ENCODE measurements at regions not wholly inside any gene's neighbourhood (a gene's known extent, or its start where the extent isn't known, plus 50 kb on each side); places are given as distances from the start of the nearest gene placed in this dataset.

DNA sequence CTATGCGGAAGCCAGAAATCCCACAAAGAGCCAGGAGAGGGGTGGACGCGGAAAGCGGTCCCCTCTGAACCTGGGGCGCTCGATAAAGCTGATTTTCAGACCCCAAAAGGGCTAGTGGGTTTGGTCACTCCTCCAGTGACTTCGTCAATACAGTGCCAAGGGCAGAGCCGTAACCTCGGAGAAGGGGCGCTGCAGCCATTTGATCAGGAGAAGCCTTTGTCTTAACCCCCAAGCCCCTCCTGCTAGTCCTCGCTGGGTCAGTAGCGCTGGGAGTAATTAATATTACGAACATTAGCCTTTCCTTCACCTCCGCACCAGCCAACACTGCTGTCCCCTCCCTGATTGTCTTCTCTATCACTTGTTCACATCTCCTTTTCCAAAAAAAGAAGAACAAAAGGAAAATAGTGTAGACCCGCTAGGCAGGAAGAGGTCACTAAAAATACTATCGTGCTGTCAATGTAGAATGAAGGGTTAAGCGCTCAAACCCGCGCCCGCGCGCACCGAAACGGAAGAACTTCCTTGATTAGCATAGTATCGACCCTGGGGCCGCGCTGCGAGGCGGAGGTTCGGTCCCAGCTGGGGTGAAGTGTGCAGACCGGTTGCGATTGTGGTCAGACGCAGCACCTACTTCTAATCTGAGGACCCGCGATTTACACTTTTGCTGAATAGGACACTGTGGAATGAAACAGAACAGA lies 63.2 kb upstream of the MAPRE2 start:
- Histone ChIP-seq H3K36me3 (ENCODE audit: insufficient read depth, insufficient read length, low read length) (no peaks in the 10 kb centered on the region), H3K27me3 (ENCODE audit: insufficient read depth, insufficient read length) (peaks cover 54% of the 10 kb centered on the region), H3K9me3 (ENCODE audit: insufficient read depth, low read length) (no peaks in the 10 kb centered on the region), H3K4me1 (ENCODE audit: insufficient read depth, insufficient read length) (no peaks in the 10 kb centered on the region), H3K9ac (ENCODE audit: insufficient read length, low read depth) (peak overlapping the region; percentile 42), H3K4me3 (ENCODE audit: insufficient read length, low read depth) (peak overlapping the region; percentile 65)
- TF ChIP-seq ZNF274 (IDR thresholded peaks at IDR 0.05; ENCODE audit: low read depth, low read length): no peak
- no peak for TF ChIP-seq YY1 (IDR thresholded peaks at IDR 0.05; ENCODE audit: insufficient read depth, insufficient read length)
- TF ChIP-seq SUZ12 (IDR thresholded peaks at IDR 0.05; ENCODE audit: extremely low read depth, insufficient read depth, insufficient read length): no peak
- DNase-seq (ENCODE audit: low read depth, low spot score): no peak

DNA sequence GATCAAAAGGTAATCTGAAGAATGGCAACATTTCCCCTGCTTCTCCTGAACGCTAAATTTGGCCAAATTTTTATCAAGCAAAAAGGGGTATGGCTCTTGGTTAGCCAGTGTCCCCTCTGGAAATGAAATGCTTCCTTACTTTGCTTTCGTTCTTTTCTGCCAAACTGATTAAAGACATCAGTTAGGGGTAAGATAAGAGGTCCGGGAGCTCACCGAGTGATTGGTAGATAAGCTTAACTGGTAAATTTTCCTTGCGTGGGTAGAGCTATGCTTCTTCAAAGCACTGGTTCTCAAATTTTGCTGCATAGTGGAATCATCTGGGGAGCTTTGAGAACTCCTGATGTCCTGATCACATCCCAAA lies 62.7 kb upstream of the MAPRE2 start:
- DNase-seq (ENCODE audit: low read depth, low spot score): no peak
- no peaks in the 10 kb centered on the region for H3K9me3 ChIP-seq (ENCODE audit: insufficient read depth, low read length)
- TF ChIP-seq SUZ12 (IDR thresholded peaks at IDR 0.05; ENCODE audit: extremely low read depth, insufficient read depth, insufficient read length): no peak
- TF ChIP-seq ZNF274 (IDR thresholded peaks at IDR 0.05; ENCODE audit: low read depth, low read length): no peak
- no peak for TF ChIP-seq YY1 (IDR thresholded peaks at IDR 0.05; ENCODE audit: insufficient read depth, insufficient read length)
- no peaks in the 10 kb centered on the region for H3K36me3 ChIP-seq (ENCODE audit: insufficient read depth, insufficient read length, low read length)
- H3K4me1 ChIP-seq (ENCODE audit: insufficient read depth, insufficient read length): no peaks in the 10 kb centered on the region
- peaks cover 54% of the 10 kb centered on the region for H3K27me3 ChIP-seq (ENCODE audit: insufficient read depth, insufficient read length)
- H3K4me3 ChIP-seq (ENCODE audit: insufficient read length, low read depth): peak overlapping the region; percentile 65
- H3K9ac ChIP-seq (ENCODE audit: insufficient read length, low read depth): peak overlapping the region; percentile 42

DNA sequence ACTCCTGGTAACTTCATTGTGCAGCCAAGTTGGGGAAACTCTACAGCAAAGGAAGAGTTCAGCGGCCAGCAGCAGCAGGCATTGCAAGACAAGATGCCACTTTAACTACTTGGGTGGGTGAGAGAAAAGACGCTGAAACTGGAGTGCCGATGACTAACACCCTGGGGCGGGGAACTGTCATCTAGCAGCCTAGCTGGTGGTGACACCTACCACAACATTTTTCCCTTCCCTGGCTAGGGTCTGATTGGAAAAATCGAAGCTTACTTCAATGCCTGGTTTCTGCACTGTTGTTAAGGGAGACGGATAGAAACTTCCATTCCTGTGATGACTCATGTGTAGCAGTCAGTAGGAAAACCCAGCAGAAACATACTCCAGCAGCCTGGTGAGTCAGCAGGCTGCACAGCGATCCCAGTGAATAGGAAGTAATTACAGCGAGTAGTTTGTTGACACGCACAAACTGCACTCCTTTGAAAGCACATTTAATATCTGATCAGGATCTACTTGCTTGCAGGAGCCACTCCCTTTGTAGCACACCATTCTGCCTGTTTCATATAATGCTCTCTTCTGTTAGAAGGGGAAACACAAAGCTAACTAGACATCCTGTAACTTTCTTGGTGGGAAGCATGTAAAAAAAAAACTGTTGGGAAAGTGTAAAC lies 62.1 kb upstream of the MAPRE2 start:
- peak; percentile 23 for DNase-seq (ENCODE audit: low read depth, low spot score)
- TF ChIP-seq ZNF274 (IDR thresholded peaks at IDR 0.05; ENCODE audit: low read depth, low read length) (no peak), YY1 (IDR thresholded peaks at IDR 0.05; ENCODE audit: insufficient read depth, insufficient read length) (no peak), SUZ12 (IDR thresholded peaks at IDR 0.05; ENCODE audit: extremely low read depth, insufficient read depth, insufficient read length) (no peak)
- H3K4me1 ChIP-seq (ENCODE audit: insufficient read depth, insufficient read length): no peaks in the 10 kb centered on the region
- H3K4me3 ChIP-seq (ENCODE audit: insufficient read length, low read depth): peak overlapping the region; percentile 65
- H3K9me3 ChIP-seq (ENCODE audit: insufficient read depth, low read length): no peaks in the 10 kb centered on the region
- peaks cover 54% of the 10 kb centered on the region for H3K27me3 ChIP-seq (ENCODE audit: insufficient read depth, insufficient read length)
- no peaks in the 10 kb centered on the region for H3K36me3 ChIP-seq (ENCODE audit: insufficient read depth, insufficient read length, low read length)
- peak overlapping the region; percentile 1 for H3K9ac ChIP-seq (ENCODE audit: insufficient read length, low read depth)

DNA sequence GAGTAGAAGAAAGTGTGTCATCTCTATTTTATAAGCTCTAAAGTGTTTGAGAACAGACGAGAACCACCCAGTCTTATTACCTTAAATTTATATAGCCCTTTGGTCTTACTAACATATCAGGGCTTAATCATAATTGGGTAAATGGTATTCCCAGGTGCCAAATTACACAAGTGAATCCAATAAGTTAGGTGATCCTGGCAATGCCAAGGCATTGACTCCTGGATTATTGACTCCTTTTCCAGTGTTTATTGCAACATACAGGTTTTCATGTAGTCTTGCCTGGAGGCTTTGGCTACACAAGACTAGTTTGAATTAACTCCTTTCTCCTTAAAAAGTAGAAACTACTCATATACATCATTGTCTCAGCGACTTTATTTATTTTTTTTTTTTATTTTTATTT lies 59.7 kb upstream of the MAPRE2 start:
- Histone ChIP-seq H3K36me3 (ENCODE audit: insufficient read depth, insufficient read length, low read length) (no peaks in the 10 kb centered on the region), H3K27me3 (ENCODE audit: insufficient read depth, insufficient read length) (peaks cover 30% of the 10 kb centered on the region), H3K9me3 (ENCODE audit: insufficient read depth, low read length) (no peaks in the 10 kb centered on the region), H3K4me3 (ENCODE audit: insufficient read length, low read depth) (no peak overlapping the region), H3K9ac (ENCODE audit: insufficient read length, low read depth) (no peak overlapping the region), H3K4me1 (ENCODE audit: insufficient read depth, insufficient read length) (no peaks in the 10 kb centered on the region)
- TF ChIP-seq ZNF274 (IDR thresholded peaks at IDR 0.05; ENCODE audit: low read depth, low read length): no peak
- no peak for TF ChIP-seq YY1 (IDR thresholded peaks at IDR 0.05; ENCODE audit: insufficient read depth, insufficient read length)
- TF ChIP-seq SUZ12 (IDR thresholded peaks at IDR 0.05; ENCODE audit: extremely low read depth, insufficient read depth, insufficient read length): no peak
- no peak for DNase-seq (ENCODE audit: low read depth, low spot score)

DNA sequence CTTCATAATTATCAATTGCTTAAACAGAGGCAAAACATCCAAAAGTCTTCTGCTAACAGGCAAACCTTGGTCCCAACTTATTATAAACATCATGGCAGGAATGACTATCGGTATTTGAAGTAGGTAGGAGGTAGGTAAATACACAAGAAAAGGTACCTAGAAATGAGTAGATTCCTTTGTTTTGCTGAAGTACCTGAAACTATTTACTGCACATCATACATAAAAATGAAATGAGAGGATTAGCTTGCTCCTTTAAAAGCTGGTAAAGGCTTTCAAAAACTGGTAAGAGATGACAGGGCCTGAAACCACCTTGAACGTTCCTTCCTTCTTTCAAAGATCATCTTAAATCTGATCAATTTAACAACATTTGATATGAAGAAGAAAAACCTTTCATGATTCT lies 55.2 kb upstream of the MAPRE2 start:
- no peaks in the 10 kb centered on the region for H3K4me1 ChIP-seq (ENCODE audit: insufficient read depth, insufficient read length)
- no peak for DNase-seq (ENCODE audit: low read depth, low spot score)
- no peaks in the 10 kb centered on the region for H3K27me3 ChIP-seq (ENCODE audit: insufficient read depth, insufficient read length)
- H3K9ac ChIP-seq (ENCODE audit: insufficient read length, low read depth): no peak overlapping the region
- no peak overlapping the region for H3K4me3 ChIP-seq (ENCODE audit: insufficient read length, low read depth)
- no peaks in the 10 kb centered on the region for H3K9me3 ChIP-seq (ENCODE audit: insufficient read depth, low read length)
- H3K36me3 ChIP-seq (ENCODE audit: insufficient read depth, insufficient read length, low read length): no peaks in the 10 kb centered on the region
- TF ChIP-seq YY1 (IDR thresholded peaks at IDR 0.05; ENCODE audit: insufficient read depth, insufficient read length): no peak
- TF ChIP-seq ZNF274 (IDR thresholded peaks at IDR 0.05; ENCODE audit: low read depth, low read length): no peak
- TF ChIP-seq SUZ12 (IDR thresholded peaks at IDR 0.05; ENCODE audit: extremely low read depth, insufficient read depth, insufficient read length): no peak

DNA sequence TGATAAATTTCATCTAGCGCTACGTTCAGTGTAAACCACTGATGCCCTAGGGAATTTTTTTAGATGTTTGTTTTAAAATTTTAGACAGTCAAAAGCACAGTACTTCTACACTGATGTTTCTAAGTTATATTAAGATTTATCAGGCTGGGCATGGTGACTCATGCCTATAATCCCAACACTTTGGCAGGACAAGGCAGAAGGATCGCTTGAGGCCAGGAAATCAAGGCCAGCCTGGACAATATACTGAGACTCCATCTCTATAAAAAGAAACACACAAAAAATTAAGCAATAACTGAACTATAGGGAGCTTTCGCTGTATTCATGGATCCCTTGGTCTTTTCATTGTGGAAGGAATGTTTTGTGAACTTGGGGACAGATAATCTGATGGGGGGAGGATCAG lies 50.6 kb upstream of the MAPRE2 start:
- DNase-seq (ENCODE audit: low read depth, low spot score): no peak
- Histone ChIP-seq H3K27me3 (ENCODE audit: insufficient read depth, insufficient read length) (no peaks in the 10 kb centered on the region), H3K36me3 (ENCODE audit: insufficient read depth, insufficient read length, low read length) (no peaks in the 10 kb centered on the region), H3K9ac (ENCODE audit: insufficient read length, low read depth) (no peak overlapping the region), H3K4me3 (ENCODE audit: insufficient read length, low read depth) (no peak overlapping the region), H3K4me1 (ENCODE audit: insufficient read depth, insufficient read length) (no peaks in the 10 kb centered on the region), H3K9me3 (ENCODE audit: insufficient read depth, low read length) (no peaks in the 10 kb centered on the region)
- no peak for TF ChIP-seq SUZ12 (IDR thresholded peaks at IDR 0.05; ENCODE audit: extremely low read depth, insufficient read depth, insufficient read length)

DNA sequence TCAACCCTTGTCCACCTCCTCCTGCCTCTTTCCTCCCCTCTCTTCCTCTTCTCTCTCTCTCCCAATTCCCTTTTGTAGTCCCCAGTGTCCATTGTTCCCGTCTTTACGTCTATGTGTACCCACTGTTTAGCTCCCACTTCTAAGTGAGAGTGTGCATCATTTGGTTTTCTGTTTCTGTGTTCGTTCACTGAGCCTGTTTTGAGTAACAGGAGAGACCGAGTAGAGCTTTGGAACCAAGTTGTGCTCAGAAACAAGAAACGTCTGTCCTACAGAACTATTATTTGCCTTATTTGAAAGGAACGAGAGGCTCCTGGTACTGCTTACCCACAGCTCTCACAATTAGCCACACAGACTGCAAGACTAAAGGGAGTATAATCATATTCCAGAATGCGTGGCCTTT lies 50.1 kb upstream of the MAPRE2 start:
- Histone ChIP-seq H3K36me3 (ENCODE audit: insufficient read depth, insufficient read length, low read length) (no peaks in the 10 kb centered on the region), H3K9me3 (ENCODE audit: insufficient read depth, low read length) (peaks cover under 1% of the 10 kb centered on the region; the same call in 1 of the 2 replicates), H3K4me1 (ENCODE audit: insufficient read depth, insufficient read length) (no peaks in the 10 kb centered on the region), H3K4me3 (ENCODE audit: insufficient read length, low read depth) (no peak overlapping the region), H3K9ac (ENCODE audit: insufficient read length, low read depth) (no peak overlapping the region), H3K27me3 (ENCODE audit: insufficient read depth, insufficient read length) (no peaks in the 10 kb centered on the region)
- DNase-seq (ENCODE audit: low read depth, low spot score): no peak
- TF ChIP-seq SUZ12 (IDR thresholded peaks at IDR 0.05; ENCODE audit: extremely low read depth, insufficient read depth, insufficient read length) (no peak), ZNF274 (IDR thresholded peaks at IDR 0.05; ENCODE audit: low read depth, low read length) (no peak), YY1 (IDR thresholded peaks at IDR 0.05; ENCODE audit: insufficient read depth, insufficient read length) (no peak)

All from NT2/D1 (cell line).